ENCODE measurements at regions not wholly inside any gene's neighbourhood (a gene's known extent, or its start where the extent isn't known, plus 50 kb on each side); places are given as distances from the start of the nearest gene placed in this dataset.
A peak's percentile ranks its signal among the peaks of the same experiment; 100 is the strongest.
"Not testable (repeated sequence)": the region's sequence is repeated elsewhere in the genome, so short reads cannot be mapped to it uniquely, and the experiment has no call there.

DNA sequence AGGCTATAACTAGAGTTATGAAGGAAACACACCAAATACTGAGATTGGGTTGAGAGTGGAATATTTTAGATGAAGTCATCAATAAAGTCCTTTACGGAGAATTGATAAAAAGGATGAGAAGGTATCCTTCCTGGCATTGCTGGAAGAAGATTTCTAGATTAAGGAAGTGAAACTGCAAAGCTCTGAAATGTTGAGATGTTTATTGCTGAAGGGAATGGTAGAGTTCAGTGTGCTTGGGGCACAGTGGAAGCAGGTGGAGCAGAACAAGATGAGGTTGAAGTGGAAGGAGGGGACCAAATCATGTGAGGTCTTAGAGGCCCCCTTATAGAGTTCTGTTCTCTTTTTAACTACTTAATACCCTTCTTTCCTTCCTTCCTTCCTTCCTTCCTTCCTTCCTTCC, 848.5 kb downstream of the RAB28 start:
- DNase-seq (ENCODE audit: low spot score) (no peak), ATAC-seq (ENCODE audit: insufficient number of reproducible peaks, low FRiP score, low read depth) (no peak)
- H3K9me3 ChIP-seq, result peaks cover 2% of the 10 kb centered on the region
- no peaks in the 10 kb centered on the region for H3K4me1 ChIP-seq (ENCODE audit: control insufficient read depth in 1 of 2, low read depth in 2 of 2)
- TF ChIP-seq, protein P1, sequence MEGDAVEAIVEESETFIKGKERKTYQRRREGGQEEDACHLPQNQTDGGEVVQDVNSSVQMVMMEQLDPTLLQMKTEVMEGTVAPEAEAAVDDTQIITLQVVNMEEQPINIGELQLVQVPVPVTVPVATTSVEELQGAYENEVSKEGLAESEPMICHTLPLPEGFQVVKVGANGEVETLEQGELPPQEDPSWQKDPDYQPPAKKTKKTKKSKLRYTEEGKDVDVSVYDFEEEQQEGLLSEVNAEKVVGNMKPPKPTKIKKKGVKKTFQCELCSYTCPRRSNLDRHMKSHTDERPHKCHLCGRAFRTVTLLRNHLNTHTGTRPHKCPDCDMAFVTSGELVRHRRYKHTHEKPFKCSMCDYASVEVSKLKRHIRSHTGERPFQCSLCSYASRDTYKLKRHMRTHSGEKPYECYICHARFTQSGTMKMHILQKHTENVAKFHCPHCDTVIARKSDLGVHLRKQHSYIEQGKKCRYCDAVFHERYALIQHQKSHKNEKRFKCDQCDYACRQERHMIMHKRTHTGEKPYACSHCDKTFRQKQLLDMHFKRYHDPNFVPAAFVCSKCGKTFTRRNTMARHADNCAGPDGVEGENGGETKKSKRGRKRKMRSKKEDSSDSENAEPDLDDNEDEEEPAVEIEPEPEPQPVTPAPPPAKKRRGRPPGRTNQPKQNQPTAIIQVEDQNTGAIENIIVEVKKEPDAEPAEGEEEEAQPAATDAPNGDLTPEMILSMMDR (IDR thresholded peaks at IDR 0.05), result no peak
- H3K27me3 ChIP-seq (replicated peaks; ENCODE audit: insufficient read depth), result no peaks in the 10 kb centered on the region
- no peak overlapping the region for H3K4me3 ChIP-seq
- no peaks in the 10 kb centered on the region for H3K36me3 ChIP-seq
- H3K27ac ChIP-seq, result no peak overlapping the region

DNA sequence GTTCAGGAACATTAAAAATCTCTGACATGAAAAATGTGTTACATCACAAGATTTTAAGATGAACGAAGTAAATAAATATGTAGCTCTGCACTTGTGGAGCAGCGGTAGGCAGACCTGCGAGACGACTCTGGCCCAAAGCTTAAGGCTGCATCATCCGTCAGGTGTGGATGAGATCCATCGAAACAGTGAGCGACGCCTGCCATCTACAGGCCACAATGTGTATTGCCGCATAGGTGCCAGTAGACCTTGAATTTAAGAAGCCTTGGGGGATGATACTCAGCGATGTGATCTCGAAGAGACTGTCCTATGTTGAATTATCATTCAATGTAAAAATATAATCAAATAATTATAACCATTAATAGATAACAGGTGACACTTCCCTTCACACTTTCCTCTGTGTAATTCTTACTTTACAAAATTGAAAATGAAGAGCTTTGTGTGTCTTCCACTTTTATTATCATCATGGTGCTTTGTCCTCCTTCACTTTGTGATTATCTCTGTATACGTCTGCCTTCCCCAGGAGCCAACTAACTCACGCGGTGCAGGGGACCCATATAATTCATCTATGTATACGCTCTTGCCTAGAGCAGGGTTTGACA, 851.0 kb downstream of the RAB28 start:
- TF ChIP-seq, protein P1 (IDR thresholded peaks at IDR 0.05), result peak; percentile 74
- ATAC-seq (ENCODE audit: insufficient number of reproducible peaks, low FRiP score, low read depth) (no peak), DNase-seq (ENCODE audit: low spot score) (no peak)
- Histone ChIP-seq H3K27ac (no peak overlapping the region), H3K4me3 (no peak overlapping the region), H3K27me3 (replicated peaks; ENCODE audit: insufficient read depth) (no peaks in the 10 kb centered on the region), H3K9me3 (peaks cover 2% of the 10 kb centered on the region), H3K4me1 (ENCODE audit: control insufficient read depth in 1 of 2, low read depth in 2 of 2) (no peaks in the 10 kb centered on the region), H3K36me3 (no peaks in the 10 kb centered on the region)

DNA sequence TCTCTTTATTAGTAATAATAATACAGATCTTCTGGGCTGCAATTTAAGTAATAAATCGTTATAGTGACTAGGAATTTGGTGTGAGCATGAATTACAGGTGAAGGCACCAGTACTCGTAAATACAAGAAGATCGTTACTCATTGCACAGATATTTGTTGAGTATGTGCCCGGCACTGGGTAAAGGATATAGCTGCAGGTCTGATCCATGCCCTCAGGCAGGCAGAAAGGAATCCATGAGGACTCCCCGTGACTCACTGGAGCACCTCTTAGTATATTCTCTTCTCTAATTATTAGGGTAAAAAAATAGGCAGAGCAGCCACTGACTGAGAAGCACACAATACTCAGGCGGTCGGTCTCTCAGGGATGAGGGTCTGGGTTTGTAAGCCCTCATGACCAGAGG, 868.3 kb downstream of the RAB28 start:
- no peaks in the 10 kb centered on the region for H3K4me1 ChIP-seq (ENCODE audit: control insufficient read depth in 1 of 2, low read depth in 2 of 2)
- ATAC-seq (ENCODE audit: insufficient number of reproducible peaks, low FRiP score, low read depth) (no peak), DNase-seq (ENCODE audit: low spot score) (no peak)
- TF ChIP-seq, protein P1 (IDR thresholded peaks at IDR 0.05), result no peak
- H3K27me3 ChIP-seq (replicated peaks; ENCODE audit: insufficient read depth), result no peaks in the 10 kb centered on the region
- no peaks in the 10 kb centered on the region for H3K9me3 ChIP-seq
- H3K4me3 ChIP-seq, result no peak overlapping the region
- H3K27ac ChIP-seq, result no peak overlapping the region
- H3K36me3 ChIP-seq, result no peaks in the 10 kb centered on the region

DNA sequence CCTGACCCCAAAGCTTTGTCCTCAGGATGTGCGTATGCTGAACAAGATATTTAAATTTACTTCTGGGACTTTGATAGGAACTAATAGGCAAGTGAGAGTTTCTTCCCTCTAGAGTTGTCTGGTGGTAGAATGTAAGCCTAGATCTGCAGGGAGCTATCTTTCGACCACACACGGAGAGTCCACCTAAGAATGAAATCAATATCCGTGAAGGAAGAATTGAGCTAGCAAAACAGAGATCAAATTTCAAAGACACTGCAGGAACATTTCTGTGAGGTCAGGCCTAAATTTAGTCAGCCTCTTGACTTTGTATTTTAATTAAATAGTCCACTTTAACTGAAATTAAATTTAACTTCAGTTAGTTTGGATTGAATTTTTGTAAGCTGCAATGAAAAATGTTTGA, 871.3 kb downstream of the RAB28 start:
- no peaks in the 10 kb centered on the region for H3K27me3 ChIP-seq (replicated peaks; ENCODE audit: insufficient read depth)
- ATAC-seq (ENCODE audit: insufficient number of reproducible peaks, low FRiP score, low read depth) (no peak), DNase-seq (ENCODE audit: low spot score) (no peak)
- H3K9me3 ChIP-seq, result no peaks in the 10 kb centered on the region
- H3K4me1 ChIP-seq (ENCODE audit: control insufficient read depth in 1 of 2, low read depth in 2 of 2), result no peaks in the 10 kb centered on the region
- H3K36me3 ChIP-seq, result no peaks in the 10 kb centered on the region
- no peak overlapping the region for H3K27ac ChIP-seq
- TF ChIP-seq, protein P1 (IDR thresholded peaks at IDR 0.05), result no peak
- H3K4me3 ChIP-seq, result no peak overlapping the region

DNA sequence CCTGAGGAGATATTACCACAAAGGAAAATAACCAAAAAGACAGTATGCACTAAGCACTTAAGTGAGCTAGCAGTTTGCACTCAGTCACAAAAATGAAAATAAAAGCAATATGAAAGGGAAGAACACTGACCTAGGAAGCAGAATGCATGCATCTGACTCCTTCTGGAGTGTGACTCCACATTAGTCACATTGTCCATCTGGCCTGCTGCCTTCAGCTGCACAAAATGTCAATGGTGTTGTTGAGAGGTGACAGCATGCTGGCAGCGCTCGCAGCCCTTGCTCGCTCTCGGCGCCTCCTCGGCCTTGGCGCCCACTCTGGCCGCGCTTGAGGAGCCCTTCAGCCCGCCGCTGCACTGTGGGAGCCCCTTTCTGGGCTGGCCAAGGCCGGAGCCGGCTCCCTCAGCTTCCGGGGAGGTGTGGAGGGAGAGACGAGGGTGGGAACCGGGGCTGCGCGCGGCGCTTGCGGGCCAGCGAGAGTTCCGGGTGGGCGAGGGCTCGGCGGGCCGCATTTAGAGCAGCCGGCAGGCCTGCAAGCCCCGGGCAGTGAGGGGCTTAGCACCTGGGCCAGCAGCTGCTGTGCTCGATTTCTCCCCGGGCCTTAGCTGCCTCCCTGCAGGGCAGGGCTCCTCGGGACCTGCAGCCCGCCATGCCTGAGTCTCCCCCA, 874.8 kb downstream of the RAB28 start:
- H3K27ac ChIP-seq; H3K36me3 ChIP-seq; H3K9me3 ChIP-seq; ATAC-seq (ENCODE audit: insufficient number of reproducible peaks, low FRiP score, low read depth); DNase-seq (ENCODE audit: low spot score); H3K27me3 ChIP-seq (replicated peaks; ENCODE audit: insufficient read depth); H3K4me3 ChIP-seq; H3K4me1 ChIP-seq (ENCODE audit: control insufficient read depth in 1 of 2, low read depth in 2 of 2): not testable (repeated sequence)

DNA sequence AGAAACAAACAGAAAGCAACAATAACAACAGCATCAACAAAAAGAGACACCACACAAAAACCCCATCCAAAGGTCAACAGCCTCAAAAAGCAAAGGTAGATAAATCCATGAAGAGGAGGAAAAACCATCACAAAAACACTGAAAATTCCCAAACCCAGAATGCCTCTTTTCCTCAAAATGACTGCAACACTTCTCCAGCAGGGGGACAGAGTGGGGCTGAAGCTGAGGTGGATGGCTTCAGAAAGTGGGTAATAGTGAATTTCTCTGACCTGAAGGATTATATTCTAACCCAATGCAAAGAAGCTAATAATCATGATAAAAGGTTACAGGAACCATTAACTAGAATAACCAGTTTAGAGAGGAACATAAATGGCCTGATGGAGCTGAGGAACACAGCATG, 888.2 kb downstream of the RAB28 start:
- H3K4me3 ChIP-seq, result no peak overlapping the region
- no peak overlapping the region for H3K27ac ChIP-seq
- DNase-seq (ENCODE audit: low spot score), result no peak
- TF ChIP-seq, protein P1 (IDR thresholded peaks at IDR 0.05), result no peak
- no peaks in the 10 kb centered on the region for H3K4me1 ChIP-seq (ENCODE audit: control insufficient read depth in 1 of 2, low read depth in 2 of 2)
- no peaks in the 10 kb centered on the region for H3K9me3 ChIP-seq
- no peak for ATAC-seq (ENCODE audit: insufficient number of reproducible peaks, low FRiP score, low read depth)
- H3K36me3 ChIP-seq, result no peaks in the 10 kb centered on the region
- no peaks in the 10 kb centered on the region for H3K27me3 ChIP-seq (replicated peaks; ENCODE audit: insufficient read depth)
